ENCODE measurements at regions not wholly inside any gene's neighbourhood (a gene's known extent, or its start where the extent isn't known, plus 50 kb on each side); places are given as distances from the start of the nearest gene placed in this dataset.
A peak's percentile ranks its signal among the peaks of the same experiment; 100 is the strongest.

- no peak for DNase-seq (ENCODE audit: low read depth)
These were observed 112.0 kb downstream of the TMCO5A start for GRCh38 chr15:38046257-38047051.

GRCh38 chr15:38048001-38048455 lies 113.6 kb downstream of the TMCO5A start:
- DNase-seq (ENCODE audit: low read depth), result no peak

GRCh38 chr15:38049891-38050290 lies 115.5 kb downstream of the TMCO5A start:
- no peak for DNase-seq (ENCODE audit: low read depth)

- no peak for DNase-seq (ENCODE audit: low read depth)
These were observed 116.3 kb downstream of the TMCO5A start for GRCh38 chr15:38050529-38051448.

- no peak for DNase-seq (ENCODE audit: low read depth)
These were observed 118.8 kb downstream of the TMCO5A start for GRCh38 chr15:38053205-38053604.

GRCh38 chr15:38053776-38054175 lies 119.3 kb downstream of the TMCO5A start:
- DNase-seq (ENCODE audit: low read depth), result no peak

- no peak for DNase-seq (ENCODE audit: low read depth)
These were observed 120.0 kb downstream of the TMCO5A start for GRCh38 chr15:38054488-38054887.

- DNase-seq (ENCODE audit: low read depth), result no peak
These were observed 124.2 kb downstream of the TMCO5A start for GRCh38 chr15:38058596-38059075.

GRCh38 chr15:38059665-38060064 lies 125.2 kb downstream of the TMCO5A start:
- DNase-seq (ENCODE audit: low read depth), result no peak

- DNase-seq (ENCODE audit: low read depth), result peak; percentile 24
These were observed 127.6 kb downstream of the TMCO5A start for GRCh38 chr15:38061856-38062649.

GRCh38 chr15:38062696-38063095 lies 128.3 kb downstream of the TMCO5A start:
- no peak for DNase-seq (ENCODE audit: low read depth)

GRCh38 chr15:38065721-38066345 lies 131.4 kb downstream of the TMCO5A start:
- no peak for DNase-seq (ENCODE audit: low read depth)

- no peak for DNase-seq (ENCODE audit: low read depth)
These were observed 132.2 kb downstream of the TMCO5A start for GRCh38 chr15:38066612-38067011.

- peak; percentile 63 for DNase-seq (ENCODE audit: low read depth)
These were observed 134.4 kb downstream of the TMCO5A start for GRCh38 chr15:38068626-38069391.

- peak; percentile 50 for DNase-seq (ENCODE audit: low read depth)
These were observed 135.1 kb downstream of the TMCO5A start for GRCh38 chr15:38069511-38070011.

- DNase-seq (ENCODE audit: low read depth), result no peak
These were observed 136.3 kb downstream of the TMCO5A start for GRCh38 chr15:38070778-38071177.

- DNase-seq (ENCODE audit: low read depth), result no peak
These were observed 137.0 kb downstream of the TMCO5A start for GRCh38 chr15:38071211-38071972.

GRCh38 chr15:38072007-38072347 lies 137.5 kb downstream of the TMCO5A start:
- DNase-seq (ENCODE audit: low read depth), result no peak

Measured in myocyte (in vitro differentiated cells).